Colonic mucosa (tissue), 4 donors: ENCODE measurements at regions not wholly inside any gene's neighbourhood (a gene's known extent, or its start where the extent isn't known, plus 50 kb on each side); places are given as distances from the start of the nearest gene placed in this dataset.
"Not testable (repeated sequence)": the region's sequence is repeated elsewhere in the genome, so short reads cannot be mapped to it uniquely, and the experiment has no call there.

Source experiments
- DNase-seq: peaks from one replicate; pipeline ENCODE4 v3.0.0-alpha.2; 2020
- H3K27ac ChIP-seq: fragments of 200-600 bp; one replicate; pipeline ENCODE4 v1.8.0; 2021
- H3K27me3 ChIP-seq: fragments of 200-600 bp; one replicate; pipeline ENCODE4 v1.8.0; 2021
- H3K36me3 ChIP-seq: fragments of 200-600 bp; one replicate; pipeline ENCODE4 v1.8.0; 2021
- H3K4me1 ChIP-seq: fragments of 200-600 bp; one replicate; pipeline ENCODE4 v1.8.0; 2021; ENCODE audit warnings: mild to moderate bottlenecking
- H3K4me3 ChIP-seq: fragments of 200-600 bp; one replicate; pipeline ENCODE4 v1.8.0; 2021
- H3K9ac ChIP-seq, 2 donors: one replicate each; pipeline ENCODE4 v1.7.0; 2013; ENCODE audit warnings: control low read depth in 2 of 2, low read depth in 2 of 2, low read length in 2 of 2
- H3K9me3 ChIP-seq: fragments of 200-600 bp; one replicate; pipeline ENCODE4 v1.8.0; 2021
- CTCF ChIP-seq: fragments of 200-600 bp; IDR thresholded peaks from one replicate; pipeline ENCODE4 v1.8.0; 2022; ENCODE audit warnings: antibody characterized with exemption, mild to moderate bottlenecking
- intact Hi-C: fragments of 100-400 bp; cut with DNase I; formaldehyde crosslinking; loops from one replicate; pipeline ENCODE4 v1.14.1; 2022
- donor health status: healthy.
- donor health status: DM: no; HTN: no; CAD: no.
- donor health status: DM: no; HTN: no; CAD: no.

DNA sequence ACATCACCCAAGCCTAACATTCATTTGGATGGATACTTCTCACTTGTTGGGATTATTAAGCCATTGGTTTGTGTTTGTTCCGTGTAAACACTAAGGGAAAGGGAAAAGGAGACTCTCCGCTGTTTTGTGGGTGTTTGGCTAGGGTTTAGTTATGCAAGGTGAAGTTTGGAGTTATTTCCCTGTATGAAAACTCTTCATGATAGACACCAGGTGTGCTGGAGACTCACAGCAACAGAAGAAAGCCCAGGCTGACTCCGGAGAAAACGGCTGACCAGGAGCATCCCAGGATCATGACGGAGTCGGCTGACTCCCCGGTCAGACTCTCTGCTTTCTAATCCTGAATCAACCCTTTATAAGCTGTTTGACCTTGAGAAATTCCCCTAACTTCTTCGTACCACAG is 94.1 kb upstream of the KLF6 start:
- intact Hi-C loops, result no loop called here
- no peak for DNase-seq
- no peak for TF ChIP-seq CTCF

GRCh38 chr10:3877211-3878000 is 92.4 kb upstream of the KLF6 start:
- Histone ChIP-seq H3K36me3 (no peaks in the 10 kb centered on the region), H3K27me3 (no peaks in the 10 kb centered on the region), H3K4me3 (no peak overlapping the region), H3K27ac (peak overlapping the region; percentile 21), H3K4me1 (peaks cover 6% of the 10 kb centered on the region), H3K9ac (no peak overlapping the region), H3K9me3 (no peaks in the 10 kb centered on the region)
- no peak for DNase-seq
- TF ChIP-seq CTCF, result no peak
- intact Hi-C loops, result no loop called here

More for the DNA sequence above, 94.1 kb upstream of the KLF6 start:
- Histone ChIP-seq H3K9me3 (no peaks in the 10 kb centered on the region), H3K27me3 (no peaks in the 10 kb centered on the region), H3K4me1 (peaks cover 6% of the 10 kb centered on the region), H3K4me3 (no peak overlapping the region), H3K9ac (no peak overlapping the region), H3K27ac (no peak overlapping the region), H3K36me3 (no peaks in the 10 kb centered on the region)

GRCh38 chr10:3876350-3876962 is 91.4 kb upstream of the KLF6 start:
- Histone ChIP-seq H3K9ac (no peak overlapping the region), H3K9me3 (no peaks in the 10 kb centered on the region), H3K4me3 (no peak overlapping the region), H3K36me3 (no peaks in the 10 kb centered on the region), H3K27ac (peak overlapping the region; percentile 21), H3K27me3 (no peaks in the 10 kb centered on the region), H3K4me1 (peaks cover 6% of the 10 kb centered on the region)
- no peak for DNase-seq
- TF ChIP-seq CTCF, result no peak
- intact Hi-C loops, result no loop called here

DNA sequence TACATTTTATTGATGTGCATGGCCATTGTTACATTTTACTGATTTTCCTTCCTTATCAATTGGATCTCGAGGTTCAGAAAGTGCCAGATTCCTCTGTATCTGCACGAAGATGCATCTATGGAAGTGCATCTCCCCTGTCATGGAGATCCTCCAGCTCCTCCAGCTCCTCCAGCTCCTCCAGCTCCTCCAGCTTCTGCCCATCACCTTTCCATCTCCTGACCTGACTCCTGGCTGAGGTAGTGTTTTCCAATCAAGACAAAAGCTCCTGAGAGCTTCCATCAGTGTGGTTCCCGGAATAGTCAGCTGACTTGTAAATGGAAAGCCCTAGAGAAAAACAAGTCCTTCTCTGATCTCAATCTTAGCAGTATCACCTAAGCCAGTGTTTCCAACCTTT is 90.8 kb upstream of the KLF6 start:
- Histone ChIP-seq H3K4me1 (peaks cover 6% of the 10 kb centered on the region), H3K4me3 (no peak overlapping the region), H3K36me3 (no peaks in the 10 kb centered on the region), H3K27me3 (no peaks in the 10 kb centered on the region), H3K27ac (no peak overlapping the region), H3K9me3 (no peaks in the 10 kb centered on the region), H3K9ac (peak overlapping the region in 1 of 2 donors; percentile 19)
- DNase-seq, result no peak
- TF ChIP-seq CTCF, result no peak
- intact Hi-C loops, result no loop called here

DNA sequence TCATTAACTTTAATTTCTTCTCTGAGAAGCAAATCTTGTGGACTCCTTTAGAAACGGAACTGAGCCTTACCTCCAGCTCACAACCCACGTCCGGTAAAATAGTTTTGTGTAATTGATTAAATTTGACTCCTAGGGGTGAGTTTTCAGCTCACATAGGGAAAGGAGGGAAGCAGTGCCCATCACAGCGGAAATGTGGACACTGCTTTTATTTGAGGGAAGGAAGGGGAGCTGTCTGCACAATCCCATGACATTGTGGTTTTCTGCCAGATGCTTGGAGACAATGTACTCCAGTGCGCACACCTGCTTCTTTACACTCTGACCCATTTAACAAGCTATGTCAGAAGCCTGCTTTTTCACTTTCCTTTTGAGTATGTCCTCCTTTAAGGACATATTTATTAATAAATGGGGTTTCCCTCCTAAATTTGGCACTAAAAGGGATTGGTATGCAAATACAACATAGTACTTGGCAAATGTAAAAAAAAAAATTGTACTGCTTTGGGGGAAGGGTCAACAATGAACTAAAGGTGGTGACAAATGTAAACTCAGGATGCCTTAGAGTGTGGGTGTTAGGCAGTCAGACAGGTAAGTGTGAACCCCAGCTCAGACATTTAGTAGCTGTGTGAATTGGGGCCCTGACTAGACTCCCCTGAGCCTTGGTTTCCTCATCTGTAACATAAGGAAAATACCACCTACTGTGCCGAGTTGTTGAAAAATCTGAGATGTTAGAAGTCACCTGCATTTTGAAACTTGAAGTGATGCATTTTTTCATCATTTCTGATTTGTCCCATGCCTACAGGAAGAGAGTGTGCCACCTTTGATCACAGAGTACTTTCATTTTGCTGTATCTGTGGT is 90.2 kb upstream of the KLF6 start:
- peak overlapping the region; percentile 16 for H3K27ac ChIP-seq

GRCh38 chr10:3874610-3874989 is 89.6 kb upstream of the KLF6 start:
- intact Hi-C loops, H3K4me1 ChIP-seq, DNase-seq, H3K9ac ChIP-seq, H3K9me3 ChIP-seq, H3K36me3 ChIP-seq, H3K27me3 ChIP-seq, H3K4me3 ChIP-seq: not testable (repeated sequence)
- peak overlapping the region; percentile 16 for H3K27ac ChIP-seq

More for the DNA sequence above, 90.2 kb upstream of the KLF6 start:
- no peak overlapping the region for H3K4me3 ChIP-seq
- H3K9me3 ChIP-seq, result no peaks in the 10 kb centered on the region
- no peaks in the 10 kb centered on the region for H3K27me3 ChIP-seq
- peak overlapping the region in 1 of 2 donors; percentile 19 for H3K9ac ChIP-seq
- H3K36me3 ChIP-seq, result no peaks in the 10 kb centered on the region
- TF ChIP-seq CTCF, result no peak
- peaks cover 6% of the 10 kb centered on the region for H3K4me1 ChIP-seq
- intact Hi-C loops, result no loop called here
- no peak for DNase-seq
